NCI-H2227 treated with DMSO at 0.1 percent for 48 hours (cell line): ENCODE measurements at regions not wholly inside any gene's neighbourhood (a gene's known extent, or its start where the extent isn't known, plus 50 kb on each side); places are given as distances from the start of the nearest gene placed in this dataset.

ENCODE experiments used
- DNase-seq: peaks from one replicate; lab custom pipeline; 2025; lab: John Stamatoyannopoulos, UW

GRCh38 chr15:95825671-95826411 lies 504.7 kb upstream of the NR2F2 start:
- DNase-seq, result no peak

- no peak for DNase-seq
These were observed 503.9 kb upstream of the NR2F2 start for GRCh38 chr15:95826412-95827195.

- DNase-seq, result no peak
These were observed 501.4 kb upstream of the NR2F2 start for GRCh38 chr15:95829062-95829461.

DNA sequence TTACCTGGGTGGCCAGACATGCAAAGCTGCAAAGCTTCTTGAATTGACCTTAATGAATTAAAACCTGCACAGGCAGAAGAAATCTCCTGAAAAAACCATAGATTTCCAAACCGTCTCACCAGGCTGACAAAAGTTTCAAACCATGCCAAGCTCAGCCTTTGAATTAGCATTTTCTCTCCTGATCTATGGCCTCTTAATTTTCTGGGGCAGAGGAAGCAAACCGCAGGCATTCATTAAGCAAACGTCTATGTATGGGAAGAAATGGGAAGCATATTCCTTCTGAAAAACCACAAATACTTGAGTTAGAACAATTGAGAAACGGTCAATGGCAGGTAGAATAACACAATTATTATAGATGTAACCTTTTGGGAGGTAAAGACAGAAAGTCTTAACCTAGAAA lies 500.2 kb upstream of the NR2F2 start:
- no peak for DNase-seq

GRCh38 chr15:95832668-95833067 lies 497.8 kb upstream of the NR2F2 start:
- no peak for DNase-seq

DNA sequence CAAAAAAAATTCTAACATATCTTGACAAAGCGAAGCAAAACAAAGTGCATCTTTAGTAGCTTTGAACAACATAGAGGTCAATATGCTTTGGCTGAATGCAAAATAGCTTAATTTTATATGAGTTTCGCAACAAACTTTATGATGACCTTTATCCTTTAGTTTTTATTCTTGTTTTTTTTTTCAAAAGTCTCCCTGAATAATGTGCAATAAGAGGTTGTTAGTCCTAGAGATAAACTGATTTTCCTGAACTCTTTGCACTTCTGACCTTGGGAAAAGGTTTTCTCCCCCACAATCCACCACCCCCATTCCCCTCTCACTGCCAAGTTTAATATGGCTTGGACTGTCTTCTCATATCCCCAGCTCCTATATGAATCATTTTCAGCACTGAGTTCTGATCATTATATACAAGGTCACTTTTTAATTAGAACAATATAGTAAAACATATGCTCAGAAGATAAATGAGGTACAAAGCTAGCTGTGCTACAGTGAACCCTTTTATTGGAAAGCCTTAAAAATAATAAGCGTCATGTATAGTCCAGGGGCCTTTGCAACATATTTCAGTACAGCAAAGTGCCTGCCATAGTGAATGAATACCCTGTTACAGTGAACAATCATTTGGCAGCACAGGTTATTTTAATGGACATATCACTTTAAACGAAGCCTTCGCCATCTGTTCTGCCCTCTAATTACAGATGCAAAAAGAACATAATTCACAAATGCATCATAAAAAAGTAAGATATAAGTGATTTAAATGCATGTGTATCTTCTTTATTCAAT lies 496.3 kb upstream of the NR2F2 start:
- no peak for DNase-seq

GRCh38 chr15:95836536-95836935 lies 494.0 kb upstream of the NR2F2 start:
- DNase-seq, result no peak

DNA sequence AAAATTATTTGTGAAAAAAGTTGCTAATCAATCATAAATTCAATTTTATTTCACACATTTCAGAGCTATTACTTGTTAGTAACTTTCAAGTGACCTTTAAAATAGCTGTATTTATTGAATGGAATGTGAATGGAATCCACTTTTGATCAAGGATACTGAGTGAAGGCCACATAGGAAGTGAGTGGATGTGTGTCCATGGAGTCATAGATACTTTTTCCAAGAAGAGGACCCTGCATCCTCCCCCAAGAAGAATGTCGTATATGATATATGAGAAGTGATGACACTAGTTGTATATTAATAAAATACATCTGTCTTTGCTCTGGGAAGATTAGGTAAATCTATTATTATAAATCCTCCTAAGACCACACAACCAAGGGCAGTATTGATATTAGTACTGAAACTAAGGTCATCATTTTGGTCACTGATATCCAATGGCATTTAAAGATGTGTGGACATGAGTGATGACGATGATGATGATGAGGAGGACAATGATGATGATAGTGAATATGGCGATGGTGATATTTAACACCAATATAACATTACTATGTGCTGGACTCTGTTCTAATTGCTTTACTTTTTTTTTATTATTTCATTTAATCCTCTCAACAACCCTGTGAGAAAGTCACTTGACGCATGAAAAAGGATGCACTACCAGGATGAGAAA lies 493.0 kb upstream of the NR2F2 start:
- DNase-seq, result no peak

GRCh38 chr15:95839367-95839782 lies 491.1 kb upstream of the NR2F2 start:
- DNase-seq, result no peak

DNA sequence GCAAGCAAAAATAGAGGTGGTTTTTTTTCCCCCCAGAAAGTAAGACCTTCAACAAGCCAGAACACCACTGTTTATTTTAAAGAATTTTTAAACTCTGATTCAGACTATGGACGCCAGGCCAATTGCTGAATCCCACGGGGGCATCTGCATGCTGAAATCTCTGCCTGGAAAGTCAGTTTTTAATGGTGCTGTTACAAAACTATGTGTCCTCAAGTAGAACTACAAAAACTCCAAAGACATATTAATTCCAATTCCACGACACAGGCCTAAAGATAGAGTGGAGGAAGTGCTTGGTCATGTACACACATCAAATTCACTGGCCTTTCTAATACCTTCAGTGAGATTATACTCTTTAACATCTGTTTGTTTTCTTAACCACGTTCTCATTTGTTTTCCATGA lies 490.5 kb upstream of the NR2F2 start:
- DNase-seq, result no peak

DNA sequence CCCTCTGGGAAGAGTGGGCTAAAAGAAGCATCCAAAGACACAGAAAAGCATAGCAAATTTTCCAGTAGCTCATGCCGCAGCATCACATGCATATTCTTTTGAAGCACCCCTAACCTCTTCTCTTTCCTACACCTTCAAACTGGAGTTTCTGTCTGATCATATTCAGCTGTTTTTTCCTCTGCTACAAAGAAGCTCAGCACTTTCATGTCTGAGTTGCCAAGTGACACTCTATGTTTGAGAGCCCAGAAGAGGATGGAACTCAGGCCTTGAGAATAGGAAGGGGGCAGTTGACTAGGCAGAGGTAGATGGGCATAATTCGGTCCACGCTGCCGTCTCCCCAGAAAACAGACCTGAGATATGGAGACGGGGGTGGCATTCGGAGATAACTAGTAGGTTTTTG lies 489.6 kb upstream of the NR2F2 start:
- DNase-seq, result no peak

GRCh38 chr15:95842576-95842975 lies 487.9 kb upstream of the NR2F2 start:
- no peak for DNase-seq

GRCh38 chr15:95843241-95843910 lies 487.1 kb upstream of the NR2F2 start:
- DNase-seq, result no peak

DNA sequence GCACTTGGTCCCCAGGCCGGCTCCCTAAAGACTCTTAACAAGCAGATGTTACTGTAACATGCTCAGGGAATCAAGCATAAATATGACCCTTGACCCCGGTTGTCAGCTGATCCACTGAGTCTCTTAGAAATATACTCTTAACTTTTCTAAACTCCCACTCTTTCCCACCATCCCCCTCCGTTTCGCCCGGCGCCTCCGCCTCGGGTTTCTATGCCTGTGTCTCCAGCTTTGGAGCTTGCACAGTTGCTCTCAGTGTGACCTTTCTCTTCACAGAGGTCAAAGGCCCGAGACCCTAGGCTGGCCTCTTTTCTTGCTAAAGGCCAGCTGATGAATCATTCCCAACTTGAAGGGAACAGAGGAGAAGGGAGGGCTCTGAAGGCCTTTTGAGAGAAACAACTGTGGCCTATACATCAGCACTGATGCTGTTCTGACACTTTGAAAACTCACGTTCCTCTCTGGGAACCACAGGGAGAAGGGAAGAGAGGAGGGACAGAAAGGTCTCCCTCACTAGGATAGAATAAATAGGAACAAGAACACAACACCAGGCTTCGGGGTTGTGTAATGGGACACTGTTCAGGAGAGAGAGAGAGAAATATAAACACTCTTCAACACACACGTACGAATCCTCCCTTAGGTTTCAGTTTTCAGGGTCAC lies 484.5 kb upstream of the NR2F2 start:
- no peak for DNase-seq

DNA sequence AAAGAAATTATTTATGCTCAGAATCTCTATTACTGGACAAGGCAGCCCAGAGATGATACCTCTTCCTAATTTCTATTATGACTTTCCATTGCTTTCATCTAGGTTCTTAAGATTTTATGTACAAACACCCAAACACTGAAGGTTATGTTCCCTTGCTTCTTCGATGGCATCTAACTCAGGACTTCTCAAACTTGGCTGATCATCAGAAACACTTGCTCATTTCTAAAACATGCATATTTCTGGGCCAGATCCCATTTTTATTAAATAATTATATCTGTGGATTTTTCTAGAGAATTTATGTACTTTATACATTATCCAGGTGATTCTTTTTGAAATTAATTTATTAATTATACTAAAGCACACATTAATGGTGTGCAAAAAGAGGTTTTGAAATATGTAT lies 482.4 kb upstream of the NR2F2 start:
- DNase-seq, result no peak

GRCh38 chr15:95850837-95851236 lies 479.7 kb upstream of the NR2F2 start:
- no peak for DNase-seq

DNA sequence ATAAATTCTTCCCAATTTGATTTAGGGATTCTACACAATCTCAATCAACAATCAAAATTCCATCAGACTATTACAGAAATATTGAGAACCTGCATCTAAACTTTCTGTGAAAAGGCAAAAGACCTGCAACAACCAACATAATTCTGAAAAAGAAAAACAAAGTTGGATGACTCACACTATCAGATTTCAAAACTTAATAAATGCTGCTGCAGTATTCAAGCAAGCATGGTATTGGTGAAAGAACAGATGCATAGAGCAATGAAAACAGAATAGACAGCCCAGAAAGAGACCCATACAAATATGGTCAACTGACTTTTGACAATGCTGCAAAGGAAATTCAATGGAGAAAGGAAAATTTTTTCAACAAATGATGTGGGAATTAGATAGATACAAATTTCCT lies 477.1 kb upstream of the NR2F2 start:
- no peak for DNase-seq

DNA sequence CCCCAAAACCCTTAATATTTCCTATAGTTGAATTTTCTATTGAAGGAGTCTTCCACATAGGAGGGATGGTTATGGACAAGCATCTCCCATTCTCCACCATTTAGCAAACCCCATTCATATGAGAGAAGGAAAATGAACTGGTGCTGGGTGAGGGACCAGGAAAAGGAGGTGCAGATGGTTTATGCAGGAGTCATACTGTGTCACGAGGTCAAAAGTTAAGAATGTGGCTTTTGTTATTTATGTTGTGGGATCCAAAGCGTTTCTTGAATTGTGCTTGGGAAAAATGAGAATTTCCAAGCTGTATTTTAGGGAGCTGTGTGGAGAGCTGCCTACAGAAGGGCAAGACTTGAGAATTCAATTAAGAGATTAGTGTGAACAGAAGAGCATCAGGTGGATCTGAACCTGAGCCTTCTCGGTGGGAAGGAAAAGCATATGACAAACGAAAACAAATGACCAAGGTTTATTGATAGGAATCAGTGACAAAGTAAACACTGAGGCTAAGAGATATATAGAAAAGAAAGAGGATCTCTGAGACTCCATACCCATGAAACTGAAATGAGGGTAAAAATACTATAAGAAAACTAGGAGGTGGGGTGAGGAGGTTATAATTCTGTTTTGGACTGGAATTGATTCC lies 473.3 kb upstream of the NR2F2 start:
- no peak for DNase-seq

DNA sequence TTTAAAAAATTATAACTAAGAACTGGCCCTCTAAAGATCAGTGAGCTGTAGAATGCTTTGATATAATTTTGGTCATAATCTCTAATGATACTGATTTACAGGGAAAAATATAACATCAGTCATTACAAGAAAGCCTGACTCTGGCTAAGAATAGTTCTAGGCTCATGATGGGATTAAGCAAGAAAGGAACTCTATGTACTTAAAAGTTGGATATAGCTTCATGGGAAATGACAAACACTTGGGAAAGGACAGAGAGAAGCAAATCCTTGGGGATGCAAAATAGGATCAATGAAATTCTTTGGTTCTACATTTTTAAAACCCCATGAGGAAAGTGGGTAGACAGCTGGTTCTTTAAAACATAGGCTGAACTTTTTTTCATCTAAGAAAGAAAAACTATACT lies 472.7 kb upstream of the NR2F2 start:
- DNase-seq, result no peak

GRCh38 chr15:95860406-95860805 lies 470.1 kb upstream of the NR2F2 start:
- no peak for DNase-seq

DNA sequence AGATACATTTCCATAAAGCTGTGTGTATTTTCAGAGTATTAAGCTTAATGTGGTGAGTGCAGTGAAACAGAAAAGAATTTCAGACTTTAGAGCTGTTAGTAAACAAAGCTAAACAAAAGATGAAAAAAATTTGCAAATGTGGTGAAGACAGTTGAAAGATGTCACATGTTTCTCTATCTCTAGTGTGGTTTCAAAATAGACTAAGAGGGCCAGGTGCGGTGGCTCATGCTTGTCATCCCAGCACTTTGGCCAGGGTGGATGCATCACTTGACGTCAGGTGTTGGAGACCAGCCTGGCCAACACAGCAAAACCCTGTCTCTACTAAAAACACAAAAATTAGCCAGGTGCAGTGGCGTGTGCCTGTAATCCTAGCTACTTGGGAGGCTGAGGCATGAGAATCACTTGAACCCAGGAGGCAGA lies 466.0 kb upstream of the NR2F2 start:
- no peak for DNase-seq
